H4 (cell line): ENCODE measurements at regions not wholly inside any gene's neighbourhood (a gene's known extent, or its start where the extent isn't known, plus 50 kb on each side); places are given as distances from the start of the nearest gene placed in this dataset.

Experiments
- DNase-seq: peaks from one replicate; pipeline ENCODE4 v3.0.0-alpha.2; 2015; ENCODE audit warnings: low spot score

DNA sequence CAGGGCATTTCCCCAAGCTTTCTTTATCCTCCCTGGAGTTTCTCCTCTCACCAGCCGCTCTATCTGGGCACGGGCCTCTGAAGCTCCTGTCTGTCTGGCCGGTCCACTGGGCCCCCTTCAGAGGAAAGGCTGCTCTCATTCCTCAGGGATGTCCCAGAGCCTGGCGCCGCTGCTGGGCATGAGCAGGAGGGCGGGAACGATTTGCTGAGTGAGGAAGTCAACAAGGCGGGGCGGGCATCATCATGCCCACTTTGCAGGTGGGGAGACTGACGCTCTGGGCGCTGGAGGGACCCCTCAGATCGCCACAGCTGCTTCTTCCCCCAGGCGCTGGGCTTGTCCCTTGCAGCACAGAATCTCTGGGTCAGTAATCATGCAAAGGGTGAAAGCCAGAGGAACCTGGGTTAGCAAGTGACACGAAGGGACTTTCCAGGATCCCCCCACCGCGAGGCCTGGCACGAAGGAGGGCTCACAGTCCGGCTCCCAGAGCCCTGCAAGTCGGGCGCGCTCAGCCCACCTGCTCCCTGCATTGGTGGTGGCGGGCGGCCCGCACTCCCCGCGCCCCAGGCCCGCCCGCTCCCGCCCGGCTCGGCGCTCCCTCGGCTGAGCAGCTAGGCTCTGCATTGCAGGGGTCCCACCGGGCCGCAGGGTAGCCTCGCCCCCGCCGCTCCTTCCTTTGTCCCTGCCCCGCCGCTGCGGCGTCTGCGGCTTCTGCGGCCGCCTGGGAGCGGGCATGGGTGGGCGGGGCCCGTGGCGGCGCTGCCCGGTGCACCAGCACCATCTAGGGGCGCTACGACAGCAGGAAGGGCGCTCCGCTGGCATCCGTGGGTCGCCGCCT lies 157.8 kb downstream of the CYRIA start:
- no peak for DNase-seq

DNA sequence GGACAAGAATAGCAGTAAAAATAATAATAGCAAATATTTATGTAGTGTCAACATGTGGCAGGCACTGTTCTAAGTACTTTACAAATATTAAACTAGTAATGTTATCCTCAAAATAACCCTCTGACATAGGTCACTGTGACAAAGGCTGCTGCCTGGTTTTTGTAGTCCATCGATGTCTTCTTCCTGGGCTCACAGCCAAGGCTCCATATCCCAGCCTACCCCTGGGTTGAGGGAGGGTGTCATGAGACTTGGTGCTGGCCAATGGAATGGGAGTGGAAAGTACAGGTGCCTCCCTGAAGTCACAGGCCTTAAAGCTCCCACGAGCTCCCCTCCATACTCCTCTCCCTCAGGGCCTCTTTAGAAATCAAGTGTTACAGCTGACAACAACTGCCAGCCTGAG lies 159.3 kb downstream of the CYRIA start:
- DNase-seq = no peak

DNA sequence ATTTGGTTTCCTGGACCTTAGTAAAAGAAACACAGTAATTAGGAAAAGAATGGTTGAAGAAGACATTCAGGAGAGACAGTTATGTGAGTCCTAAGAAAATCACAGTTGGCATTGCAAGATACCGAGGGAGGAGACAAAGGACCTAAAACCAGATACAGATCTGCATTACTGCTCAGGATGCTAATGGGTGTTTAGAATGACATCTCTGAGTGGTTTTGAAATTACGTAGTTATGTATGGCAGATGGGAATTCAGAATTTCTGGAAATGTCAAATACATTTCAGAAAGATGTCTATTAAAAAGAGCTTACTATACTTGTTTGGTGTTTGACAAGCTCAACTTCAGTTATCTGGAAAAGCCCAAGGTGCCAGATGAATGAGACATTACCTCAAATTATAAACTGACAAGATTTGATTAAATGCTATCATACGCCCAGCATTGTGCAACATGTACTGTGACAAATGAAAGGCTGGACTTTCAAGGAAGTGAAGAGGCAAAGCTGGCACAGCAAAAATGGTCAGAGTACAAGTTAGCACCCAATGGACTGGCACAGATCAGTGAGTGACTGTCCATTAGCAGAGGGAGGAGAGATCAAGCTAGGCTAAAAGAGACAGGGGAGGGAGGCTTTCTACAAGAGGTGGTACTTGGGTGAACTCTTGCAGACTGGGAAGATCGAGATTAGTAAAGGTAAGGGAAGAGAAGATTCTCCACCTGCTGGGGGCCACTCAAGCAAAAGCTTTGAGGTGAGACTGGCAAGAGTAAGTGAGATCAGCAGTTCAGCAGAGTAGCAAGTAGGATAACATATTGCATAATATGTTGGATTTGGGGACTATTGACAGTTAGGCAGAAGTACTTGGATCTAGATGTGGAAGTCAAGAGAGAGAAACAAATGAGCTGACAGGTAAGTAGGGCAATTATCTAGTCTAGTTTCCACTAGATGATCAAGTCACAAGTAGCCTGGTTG lies 168.9 kb downstream of the CYRIA start:
- no peak for DNase-seq

DNA sequence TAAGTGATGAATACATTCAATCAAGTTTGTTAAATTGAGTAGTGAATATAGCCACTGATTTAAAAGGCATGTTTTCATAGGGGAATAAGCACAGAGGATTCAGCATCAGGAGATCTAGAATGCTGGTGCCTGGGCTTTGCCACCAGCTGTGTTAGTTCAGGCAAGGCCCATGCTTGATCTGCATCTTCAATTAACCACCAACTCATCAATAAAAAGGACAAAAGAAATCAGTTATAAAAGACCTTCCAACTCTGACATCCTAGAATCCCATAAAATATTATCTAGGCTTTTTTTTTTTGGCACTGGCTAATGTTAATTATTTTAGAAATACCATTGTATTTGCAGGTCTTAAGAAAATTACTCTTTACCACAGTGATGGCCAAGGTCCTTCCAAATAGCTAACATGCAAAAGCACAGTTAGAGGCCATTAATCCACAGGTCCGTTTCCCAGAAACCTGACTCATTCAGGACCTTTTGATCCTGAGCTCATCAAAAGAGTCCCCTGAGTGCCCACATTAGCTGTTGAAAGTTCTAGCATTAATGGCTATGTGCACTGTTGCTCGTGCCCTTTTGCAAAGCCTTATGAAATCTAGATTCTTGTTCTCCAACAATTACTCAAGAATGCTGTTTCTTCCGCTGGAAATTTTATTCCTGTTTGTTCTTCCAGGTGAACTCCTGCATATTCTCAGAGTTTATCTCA lies 170.0 kb downstream of the CYRIA start:
- DNase-seq = no peak

DNA sequence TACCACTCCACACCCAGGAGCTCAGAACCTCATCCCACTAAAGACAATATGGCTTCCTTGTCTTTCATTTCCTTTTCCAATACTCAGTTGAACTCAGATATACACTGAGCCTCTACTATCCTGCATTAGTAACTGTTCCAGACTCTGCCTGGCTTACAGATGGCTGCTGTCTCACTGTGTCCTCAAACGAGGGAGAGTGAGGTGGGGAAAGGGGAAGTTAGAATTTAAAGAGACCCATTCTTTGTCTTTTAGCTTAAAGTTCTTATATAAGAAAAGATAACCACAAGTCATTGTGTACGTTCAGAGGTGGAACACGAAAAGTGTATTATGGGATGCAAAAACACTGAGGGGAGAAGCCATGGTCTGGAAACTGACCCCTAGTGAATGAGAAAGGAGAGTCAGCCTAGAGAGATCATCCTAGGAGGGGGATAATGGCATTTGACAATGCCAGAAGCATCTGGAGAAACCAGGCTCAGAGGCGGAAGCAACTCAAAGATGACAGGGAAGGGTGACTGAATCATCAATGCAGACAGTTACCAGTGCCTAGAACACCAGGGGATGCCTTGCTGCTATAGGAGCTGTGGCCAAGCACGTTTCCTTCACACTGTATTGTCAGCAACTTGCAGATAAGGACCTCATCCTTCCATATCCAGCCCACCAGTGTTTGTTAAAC lies 170.7 kb downstream of the CYRIA start:
- no peak for DNase-seq

DNA sequence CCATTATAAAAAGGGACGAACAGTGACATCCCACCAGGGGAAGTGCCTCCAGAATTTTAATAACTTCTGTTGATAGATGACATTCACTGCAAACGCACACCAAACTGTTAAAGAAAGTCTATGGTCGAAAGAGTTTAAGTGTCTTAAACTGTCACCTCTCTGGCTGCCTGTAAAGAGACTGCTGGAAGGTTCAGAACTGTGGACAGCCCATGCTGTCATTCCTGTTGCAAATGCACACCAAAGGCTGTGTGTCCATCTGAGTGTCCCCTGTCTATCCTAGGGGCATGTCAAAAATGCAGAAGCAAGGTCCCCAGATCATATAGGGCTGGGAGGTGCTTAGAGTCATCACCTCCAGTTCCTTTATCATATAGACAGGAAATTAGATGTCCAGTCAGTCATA lies 171.8 kb downstream of the CYRIA start:
- no peak for DNase-seq

DNA sequence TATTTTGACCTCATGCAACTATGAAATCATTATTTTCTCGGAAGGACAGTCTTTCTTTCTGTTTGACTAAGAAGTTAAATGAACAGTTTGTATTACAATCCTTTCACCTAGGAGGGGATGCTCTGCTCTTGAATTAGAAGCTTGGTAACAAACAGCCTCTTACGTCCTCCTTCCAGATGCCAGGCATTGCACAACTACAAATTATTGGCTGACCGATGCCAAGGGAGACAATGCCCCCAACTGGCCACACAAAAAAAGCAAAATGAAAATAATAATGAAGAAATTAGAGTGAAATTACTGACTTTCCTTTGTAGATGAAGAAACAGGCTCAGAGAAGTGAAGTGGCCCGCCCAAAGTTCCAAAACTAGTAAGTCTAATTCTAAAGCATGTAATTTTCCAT lies 177.9 kb downstream of the CYRIA start:
- DNase-seq = no peak

- DNase-seq = no peak
These were observed 180.4 kb downstream of the CYRIA start for GRCh38 chr2:16485251-16485650.

DNA sequence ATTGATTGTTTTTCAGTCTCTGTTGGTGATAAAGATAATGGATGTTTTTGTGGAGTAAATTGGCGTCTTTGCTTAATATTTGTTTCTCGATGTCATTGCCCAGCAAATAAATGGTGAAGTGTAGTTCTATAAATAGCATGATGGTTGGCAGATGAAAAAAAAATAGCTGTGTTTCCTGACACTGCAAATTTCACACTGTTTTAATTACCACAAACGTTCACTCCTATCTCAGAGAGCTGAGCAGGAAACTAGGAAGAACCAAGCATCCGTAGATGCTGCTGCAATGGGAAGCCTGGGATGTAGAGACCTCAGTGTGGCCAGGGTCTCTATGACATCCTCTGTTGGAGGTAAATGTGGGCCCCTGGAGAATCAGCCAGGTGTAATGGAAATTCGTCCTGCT lies 183.2 kb downstream of the CYRIA start:
- DNase-seq = no peak

GRCh38 chr2:16481351-16481750 lies 184.3 kb downstream of the CYRIA start:
- no peak for DNase-seq

DNA sequence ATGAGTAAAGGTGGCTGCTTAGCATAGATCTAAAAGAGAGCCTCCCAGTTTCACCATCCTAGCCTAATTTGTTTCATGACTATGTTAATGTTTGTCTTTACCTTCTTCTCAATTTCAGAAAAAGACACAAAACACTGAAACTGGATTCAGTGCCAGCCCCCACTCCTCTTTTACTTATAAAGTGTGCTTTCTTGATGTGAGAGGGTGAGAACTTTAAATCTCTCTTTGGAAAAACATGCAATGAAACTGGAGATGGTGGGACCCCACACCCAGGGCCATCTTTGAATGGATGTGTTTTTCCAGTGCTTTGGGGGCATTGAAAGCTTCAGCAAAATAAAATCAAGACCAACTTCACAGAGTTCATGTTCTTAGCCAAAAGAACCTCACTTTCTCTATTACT lies 185.9 kb downstream of the CYRIA start:
- no peak for DNase-seq

DNA sequence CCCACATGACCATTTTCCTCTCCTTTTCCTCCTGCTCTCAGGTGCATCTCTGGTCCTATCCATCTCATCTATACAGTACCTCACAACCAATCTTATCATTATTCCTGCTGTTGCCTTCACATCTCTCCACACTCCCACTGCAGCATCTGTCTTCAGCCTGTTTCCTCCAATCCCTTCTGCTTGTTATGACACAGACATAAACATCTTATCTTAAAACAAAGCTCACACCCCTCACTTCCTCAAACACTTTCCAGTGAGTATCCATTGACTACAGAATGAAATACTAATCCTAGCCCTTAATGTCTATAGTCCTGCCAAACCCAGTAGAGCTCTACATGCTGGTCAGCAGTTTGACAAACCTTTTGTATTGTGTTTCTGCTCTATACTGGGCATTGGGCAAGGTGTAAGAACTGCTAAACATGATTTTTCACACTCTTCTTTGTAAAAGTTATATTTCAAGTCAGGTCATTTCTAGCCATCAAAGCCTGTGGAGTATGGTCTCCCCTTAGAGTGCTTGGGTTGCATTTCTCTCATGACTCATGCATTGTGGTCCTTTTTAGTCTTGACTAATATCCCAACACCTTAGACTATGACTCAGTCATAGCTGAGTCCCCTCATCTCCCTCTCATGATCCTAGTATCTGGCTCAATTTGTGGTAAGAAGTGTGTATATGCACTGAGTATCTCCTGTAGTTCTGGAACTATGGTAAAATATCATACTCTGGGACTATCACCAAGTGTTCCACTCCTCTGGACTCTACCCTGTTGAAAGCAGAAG lies 187.0 kb downstream of the CYRIA start:
- DNase-seq = no peak

- no peak for DNase-seq
These were observed 188.0 kb downstream of the CYRIA start for GRCh38 chr2:16477648-16478047.

DNA sequence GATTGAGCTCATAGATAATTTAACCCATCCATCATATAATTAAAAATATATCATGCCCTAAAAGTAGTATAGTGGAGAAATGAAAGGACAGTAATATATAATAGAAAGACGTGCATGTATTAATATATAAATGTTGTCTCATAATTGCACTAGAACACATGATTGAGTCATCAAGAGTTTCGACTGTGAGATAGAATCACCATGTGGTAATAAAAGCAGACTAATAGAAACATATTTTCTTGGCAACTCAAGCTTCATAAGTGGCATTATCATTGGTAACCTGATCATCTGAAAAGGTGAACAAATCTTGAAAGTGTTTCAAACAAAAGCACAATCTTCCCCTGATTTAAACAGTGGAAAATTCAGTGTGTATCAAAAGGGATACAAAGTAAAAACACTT lies 188.8 kb downstream of the CYRIA start:
- DNase-seq = no peak

GRCh38 chr2:16475986-16476567 lies 189.6 kb downstream of the CYRIA start:
- no peak for DNase-seq

- DNase-seq = no peak
These were observed 190.0 kb downstream of the CYRIA start for GRCh38 chr2:16475586-16475985.

DNA sequence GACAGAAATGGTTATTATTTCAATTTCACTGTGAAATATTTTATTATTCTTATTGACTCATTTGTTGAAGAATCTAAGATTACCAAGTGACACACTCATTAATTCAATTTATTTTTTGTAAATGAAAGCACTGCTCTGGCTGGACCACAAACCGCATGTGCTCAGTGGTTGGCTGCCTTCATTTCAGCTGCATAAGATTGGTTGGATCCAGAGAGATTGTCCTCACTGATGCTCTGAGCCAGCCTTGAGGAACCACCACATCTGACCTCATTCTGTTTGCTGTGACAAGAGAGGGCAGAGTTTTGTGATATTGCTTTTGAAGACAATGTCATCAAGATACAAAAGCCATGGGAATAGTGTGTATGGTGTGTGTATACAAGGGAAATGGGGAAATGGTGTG lies 192.1 kb downstream of the CYRIA start:
- DNase-seq = no peak

- DNase-seq = no peak
These were observed 194.6 kb downstream of the CYRIA start for GRCh38 chr2:16470936-16471490.

- DNase-seq = no peak
These were observed 198.8 kb downstream of the CYRIA start for GRCh38 chr2:16466821-16467151.

GRCh38 chr2:16466133-16466820 lies 199.4 kb downstream of the CYRIA start:
- no peak for DNase-seq
